Type B pancreatic cell (in vitro differentiated cells): ENCODE measurements at regions not wholly inside any gene's neighbourhood (a gene's known extent, or its start where the extent isn't known, plus 50 kb on each side); places are given as distances from the start of the nearest gene placed in this dataset.
"Not testable (repeated sequence)": the region's sequence is repeated elsewhere in the genome, so short reads cannot be mapped to it uniquely, and the experiment has no call there.

Experiments
- DNase-seq: peaks from one replicate; pipeline ENCODE4 v3.0.0; 2021; ENCODE audit warnings: mixed read lengths; ENCODE audit not compliant: unreplicated experiment; ENCODE audit errors: extremely low spot score
- H3K27ac Mint-ChIP-seq: 2 replicates; pipeline ENCODE4 v1.8.0; 2021; ENCODE audit warnings: mild to moderate bottlenecking, mixed read lengths
- H3K27me3 Mint-ChIP-seq: 2 replicates; pipeline ENCODE4 v1.8.0; 2021; ENCODE audit warnings: mixed read lengths
- H3K36me3 Mint-ChIP-seq: 2 replicates; pipeline ENCODE4 v1.8.0; 2021; ENCODE audit warnings: mixed read lengths
- H3K4me1 Mint-ChIP-seq: one replicate; pipeline ENCODE4 v1.8.0; 2021; ENCODE audit warnings: mixed read lengths; ENCODE audit not compliant: unreplicated experiment
- H3K4me3 Mint-ChIP-seq: 2 replicates; pipeline ENCODE4 v1.8.0; 2021; ENCODE audit warnings: mild to moderate bottlenecking, mixed read lengths
- H3K9me3 Mint-ChIP-seq: 2 replicates; pipeline ENCODE4 v1.8.0; 2021; ENCODE audit warnings: mixed read lengths
- CTCF ChIP-seq: fragments of 200-600 bp; sonication (generic); conservative IDR thresholded peaks from 2 replicates; pipeline ENCODE4 v1.5.0; 2021; ENCODE audit warnings: antibody characterized with exemption, mild to moderate bottlenecking

GRCh38 chrX:55151199-55151598 lies 62.4 kb downstream of the PAGE2 start:
- Mint-ChIP-seq H3K4me1 (no peaks in the 10 kb centered on the region), H3K27me3 (no peaks in the 10 kb centered on the region), H3K36me3 (no peaks in the 10 kb centered on the region), H3K4me3 (no peak overlapping the region), H3K9me3 (no peaks in the 10 kb centered on the region), H3K27ac (no peak overlapping the region)
- DNase-seq: no peak
- no peak for TF ChIP-seq CTCF

- peaks cover 4% of the 10 kb centered on the region for H3K36me3 Mint-ChIP-seq
- peak overlapping the region; percentile 8 for H3K4me3 Mint-ChIP-seq
- no peaks in the 10 kb centered on the region for H3K27me3 Mint-ChIP-seq
- DNase-seq: no peak
- H3K4me1 Mint-ChIP-seq: no peaks in the 10 kb centered on the region
- no peaks in the 10 kb centered on the region for H3K9me3 Mint-ChIP-seq
- H3K27ac Mint-ChIP-seq: no peak overlapping the region
- no peak for TF ChIP-seq CTCF
Observed at GRCh38 chrX:55159551-55159950, 60.6 kb upstream of the PAGE5 start.

GRCh38 chrX:55160685-55161552 lies 59.2 kb upstream of the PAGE5 start:
- TF ChIP-seq CTCF: peak; percentile 67
- peak overlapping the region; percentile 90 for H3K27ac Mint-ChIP-seq
- no peaks in the 10 kb centered on the region for H3K4me1 Mint-ChIP-seq
- DNase-seq: peak; percentile 84
- no peaks in the 10 kb centered on the region for H3K27me3 Mint-ChIP-seq
- peak overlapping the region; percentile 95 for H3K4me3 Mint-ChIP-seq
- H3K9me3 Mint-ChIP-seq: no peaks in the 10 kb centered on the region
- peaks cover 4% of the 10 kb centered on the region for H3K36me3 Mint-ChIP-seq

- Mint-ChIP-seq H3K27ac (peak overlapping the region; percentile 90), H3K4me1 (no peaks in the 10 kb centered on the region), H3K9me3 (no peaks in the 10 kb centered on the region), H3K36me3 (peaks cover 4% of the 10 kb centered on the region), H3K4me3 (peak overlapping the region; percentile 95), H3K27me3 (no peaks in the 10 kb centered on the region)
- TF ChIP-seq CTCF: no peak
- no peak for DNase-seq
Observed at GRCh38 chrX:55161581-55161980, 58.6 kb upstream of the PAGE5 start.

- no peak for DNase-seq
- H3K36me3 Mint-ChIP-seq: peaks cover 4% of the 10 kb centered on the region
- no peak for TF ChIP-seq CTCF
- H3K27ac Mint-ChIP-seq: no peak overlapping the region
- H3K9me3 Mint-ChIP-seq: no peaks in the 10 kb centered on the region
- H3K4me1 Mint-ChIP-seq: no peaks in the 10 kb centered on the region
- H3K4me3 Mint-ChIP-seq: no peak overlapping the region
- no peaks in the 10 kb centered on the region for H3K27me3 Mint-ChIP-seq
Observed at GRCh38 chrX:55163171-55163570, 57.0 kb upstream of the PAGE5 start.

- not testable (repeated sequence) for H3K4me3 Mint-ChIP-seq
Observed at GRCh38 chrX:55165026-55165425, 55.1 kb upstream of the PAGE5 start.

More at GRCh38 chrX:55165026-55165425, 55.1 kb upstream of the PAGE5 start:
- H3K27ac Mint-ChIP-seq, H3K36me3 Mint-ChIP-seq, H3K27me3 Mint-ChIP-seq, H3K4me1 Mint-ChIP-seq, DNase-seq, H3K9me3 Mint-ChIP-seq: not testable (repeated sequence)
